Tibial artery (tissue), 4 donors: ENCODE measurements at regions not wholly inside any gene's neighbourhood (a gene's known extent, or its start where the extent isn't known, plus 50 kb on each side); places are given as distances from the start of the nearest gene placed in this dataset.

ENCODE experiments used
- DNase-seq, 2 donors: peaks; one replicate each; pipeline ENCODE4 v3.0.0-alpha.2; 2019
- H3K27ac ChIP-seq, 2 donors: fragments of 200-600 bp; sonication (generic) in 1 of 2; 1 replicate in 1 of 2; 2 replicates in 1 of 2; pipeline ENCODE4 v1.5.1; 2018 to 2019; ENCODE audit warnings: mild to moderate bottlenecking in 1 of 2
- H3K27me3 ChIP-seq, 2 donors: fragments of 200-600 bp; sonication (generic) in 1 of 2; one replicate each; pipeline versions ENCODE4 v1.5.1 to v1.6.0; 2016 to 2019
- H3K36me3 ChIP-seq, 3 donors: fragments of 200-600 bp; sonication (generic) in 2 of 3; one replicate each; pipeline ENCODE4 v1.5.1; 2016 to 2019; ENCODE audit warnings: mild to moderate bottlenecking in 2 of 3
- H3K4me1 ChIP-seq, 4 donors: fragments of 200-600 bp; sonication (generic) in 2 of 4; 1 replicate in 3 of 4; 2 replicates in 1 of 4; pipeline ENCODE4 v1.5.1; 2016 to 2019
- H3K4me3 ChIP-seq, 2 donors: fragments of 200-600 bp; sonication (generic) in 1 of 2; 1 replicate in 1 of 2; 2 replicates in 1 of 2; pipeline ENCODE4 v1.5.1; 2018 to 2019; ENCODE audit warnings: mild to moderate bottlenecking in 2 of 2
- H3K9me3 ChIP-seq, 3 donors: fragments of 200-600 bp; sonication (generic) in 1 of 3; one replicate each; pipeline ENCODE4 v1.5.1; 2016 to 2019
- intact Hi-C: fragments of 100-400 bp; cut with DNase I; formaldehyde crosslinking; loops from one replicate; pipeline ENCODE4 v1.15.0; 2023; ENCODE audit warnings: low total_unique reads
- TF ChIP-seq, protein P1 (sequence below), 2 experiments: fragments of 200-600 bp in 1 of 2; fragments of 450-650 bp in 1 of 2; IDR thresholded peaks; one replicate each; pipeline ENCODE4 v1.5.1; 2017 to 2019; ENCODE audit warnings: antibody characterized with exemption in 2 of 2, mild to moderate bottlenecking in 1 of 2, moderate library complexity in 1 of 2

DNA sequence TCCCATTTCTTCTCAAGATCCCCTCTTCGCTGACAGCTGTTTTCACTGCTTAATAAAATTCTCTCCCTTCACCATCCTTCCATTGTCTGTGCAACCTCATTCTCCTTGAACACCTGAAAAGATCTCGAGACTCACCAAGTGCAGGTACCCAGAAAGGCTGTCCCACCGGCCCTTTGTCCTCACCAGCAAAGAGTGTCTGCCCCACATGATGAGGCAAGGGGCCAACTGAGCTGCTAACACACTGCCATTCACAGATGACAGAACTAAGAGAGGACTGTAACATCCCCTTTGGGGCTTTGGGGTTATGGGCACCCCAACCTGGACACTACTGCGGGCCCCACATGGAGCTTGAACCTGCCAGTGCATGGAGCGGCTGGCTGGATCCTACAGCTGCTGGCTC, 771.4 kb upstream of the MIR17HG start:
- intact Hi-C loops = no loop called here
- peaks cover 0 to 3% (median 0%) of the 10 kb centered on the region in 4 donors for H3K4me1 ChIP-seq
- DNase-seq = no peak
- H3K4me3 ChIP-seq = no peak overlapping the region
- no peaks in the 10 kb centered on the region for H3K27me3 ChIP-seq
- no peak overlapping the region for H3K27ac ChIP-seq
- no peaks in the 10 kb centered on the region for H3K36me3 ChIP-seq
- TF ChIP-seq, protein P1, sequence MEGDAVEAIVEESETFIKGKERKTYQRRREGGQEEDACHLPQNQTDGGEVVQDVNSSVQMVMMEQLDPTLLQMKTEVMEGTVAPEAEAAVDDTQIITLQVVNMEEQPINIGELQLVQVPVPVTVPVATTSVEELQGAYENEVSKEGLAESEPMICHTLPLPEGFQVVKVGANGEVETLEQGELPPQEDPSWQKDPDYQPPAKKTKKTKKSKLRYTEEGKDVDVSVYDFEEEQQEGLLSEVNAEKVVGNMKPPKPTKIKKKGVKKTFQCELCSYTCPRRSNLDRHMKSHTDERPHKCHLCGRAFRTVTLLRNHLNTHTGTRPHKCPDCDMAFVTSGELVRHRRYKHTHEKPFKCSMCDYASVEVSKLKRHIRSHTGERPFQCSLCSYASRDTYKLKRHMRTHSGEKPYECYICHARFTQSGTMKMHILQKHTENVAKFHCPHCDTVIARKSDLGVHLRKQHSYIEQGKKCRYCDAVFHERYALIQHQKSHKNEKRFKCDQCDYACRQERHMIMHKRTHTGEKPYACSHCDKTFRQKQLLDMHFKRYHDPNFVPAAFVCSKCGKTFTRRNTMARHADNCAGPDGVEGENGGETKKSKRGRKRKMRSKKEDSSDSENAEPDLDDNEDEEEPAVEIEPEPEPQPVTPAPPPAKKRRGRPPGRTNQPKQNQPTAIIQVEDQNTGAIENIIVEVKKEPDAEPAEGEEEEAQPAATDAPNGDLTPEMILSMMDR (IDR thresholded peaks at IDR 0.05) = no peak
- H3K9me3 ChIP-seq = no peaks in the 10 kb centered on the region

DNA sequence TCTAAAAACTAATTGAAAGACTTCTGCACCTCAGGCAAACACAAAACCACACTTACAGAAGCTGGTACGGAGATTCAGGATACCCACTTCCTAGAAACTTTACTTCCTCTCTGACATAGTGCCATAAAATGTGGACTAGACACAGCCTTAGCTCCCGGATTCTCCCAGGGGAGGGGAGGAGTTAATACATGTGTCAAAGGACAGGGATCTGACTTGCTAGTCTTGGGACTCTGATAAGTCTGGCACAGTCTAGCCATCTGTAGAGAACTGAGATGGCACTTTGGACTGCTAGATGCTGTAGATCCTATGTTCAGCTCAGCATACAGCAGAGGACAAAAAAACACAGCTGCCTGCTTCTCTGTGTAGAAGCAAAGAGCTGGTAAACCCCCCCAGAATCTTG, 769.8 kb upstream of the MIR17HG start:
- H3K9me3 ChIP-seq = no peaks in the 10 kb centered on the region
- peaks cover 0 to 3% (median 0%) of the 10 kb centered on the region in 4 donors for H3K4me1 ChIP-seq
- no peaks in the 10 kb centered on the region for H3K36me3 ChIP-seq
- intact Hi-C loops = no loop called here
- no peak for DNase-seq
- no peak overlapping the region for H3K4me3 ChIP-seq
- H3K27ac ChIP-seq = no peak overlapping the region
- H3K27me3 ChIP-seq = no peaks in the 10 kb centered on the region
- TF ChIP-seq, protein P1 (IDR thresholded peaks at IDR 0.05) = no peak

DNA sequence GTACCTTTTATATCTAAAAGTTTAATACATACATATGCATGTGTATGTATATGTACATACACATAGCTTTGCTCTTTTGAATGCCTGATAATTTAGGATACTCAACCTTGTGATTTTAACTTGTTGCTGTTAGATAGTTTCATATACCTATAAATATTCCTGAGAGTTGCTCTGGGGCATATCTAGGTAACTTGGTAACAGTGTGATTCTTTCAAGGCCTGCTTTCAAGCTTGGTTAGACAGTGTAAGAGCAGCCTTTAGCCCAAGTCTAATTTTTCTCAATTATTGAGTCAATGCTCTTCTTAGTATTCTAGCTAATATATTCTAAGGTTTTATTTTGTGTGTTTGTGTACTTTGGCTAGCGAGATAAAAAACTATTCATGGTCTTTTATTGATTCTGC, 762.1 kb upstream of the MIR17HG start:
- no peaks in the 10 kb centered on the region for H3K27me3 ChIP-seq
- intact Hi-C loops = no loop called here
- H3K36me3 ChIP-seq = no peaks in the 10 kb centered on the region
- TF ChIP-seq, protein P1 (IDR thresholded peaks at IDR 0.05) = no peak
- DNase-seq = no peak
- no peak overlapping the region for H3K27ac ChIP-seq
- H3K9me3 ChIP-seq = peaks cover 0 to 4% (median 0%) of the 10 kb centered on the region in 3 donors
- no peaks in the 10 kb centered on the region for H3K4me1 ChIP-seq
- H3K4me3 ChIP-seq = no peak overlapping the region

DNA sequence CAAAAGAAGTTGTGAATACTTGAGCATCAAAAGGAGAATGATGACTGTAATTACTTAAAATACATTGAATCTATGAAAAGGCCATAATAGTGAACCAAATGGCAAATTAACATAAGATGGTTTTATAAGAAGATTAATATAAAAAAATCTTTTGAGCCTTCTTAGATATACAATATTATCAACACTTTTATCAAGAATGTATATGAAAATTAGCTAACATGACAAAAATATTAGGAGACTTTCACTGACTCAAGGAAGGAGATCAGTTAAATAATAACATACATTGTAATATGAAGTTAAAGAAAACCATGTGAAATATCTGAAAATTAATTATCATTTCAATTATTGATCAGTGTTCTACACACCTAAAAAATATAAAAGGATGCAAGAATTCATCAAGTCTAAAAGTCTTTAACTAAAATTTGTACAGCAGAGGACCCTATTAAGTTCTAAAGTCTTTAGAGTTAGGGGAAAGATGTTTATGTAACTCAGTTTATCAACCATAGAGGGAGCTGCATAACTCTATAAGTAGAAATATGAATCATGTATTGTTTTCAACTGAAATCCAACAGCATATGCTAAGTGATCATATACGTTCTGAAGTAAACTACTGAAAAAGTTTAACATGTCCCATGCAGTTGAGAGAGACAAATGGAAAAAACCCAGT, 756.1 kb upstream of the MIR17HG start:
- Histone ChIP-seq H3K4me3 (no peak overlapping the region), H3K4me1 (no peaks in the 10 kb centered on the region), H3K36me3 (no peaks in the 10 kb centered on the region), H3K9me3 (peaks cover 0 to 7% (median 0%) of the 10 kb centered on the region in 3 donors), H3K27me3 (no peaks in the 10 kb centered on the region), H3K27ac (no peak overlapping the region)
- TF ChIP-seq, protein P1 (IDR thresholded peaks at IDR 0.05) = no peak
- intact Hi-C loops = no loop called here
- DNase-seq = no peak

DNA sequence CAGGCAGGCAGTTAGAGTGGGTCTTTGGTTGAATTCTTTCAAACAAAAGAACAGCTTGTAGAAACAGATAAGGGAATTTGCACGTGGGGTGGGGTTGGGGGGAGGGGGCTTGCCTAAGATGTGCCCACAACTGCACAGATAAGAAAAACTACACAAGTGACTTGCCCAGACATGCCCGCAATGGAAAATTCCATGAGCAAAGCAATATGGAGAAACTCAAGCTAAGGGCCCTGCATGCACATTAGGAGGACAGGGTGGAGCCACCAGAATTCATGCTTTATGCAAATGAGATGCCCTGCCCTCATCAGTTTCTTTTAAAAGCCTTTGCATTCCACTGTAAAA, 755.6 kb upstream of the MIR17HG start:
- DNase-seq = no peak
- Histone ChIP-seq H3K4me1 (no peaks in the 10 kb centered on the region), H3K36me3 (no peaks in the 10 kb centered on the region), H3K4me3 (no peak overlapping the region), H3K27ac (no peak overlapping the region), H3K9me3 (peaks cover 0 to 7% (median 0%) of the 10 kb centered on the region in 3 donors), H3K27me3 (no peaks in the 10 kb centered on the region)
- intact Hi-C loops = no loop called here
- TF ChIP-seq, protein P1 (IDR thresholded peaks at IDR 0.05) = no peak

DNA sequence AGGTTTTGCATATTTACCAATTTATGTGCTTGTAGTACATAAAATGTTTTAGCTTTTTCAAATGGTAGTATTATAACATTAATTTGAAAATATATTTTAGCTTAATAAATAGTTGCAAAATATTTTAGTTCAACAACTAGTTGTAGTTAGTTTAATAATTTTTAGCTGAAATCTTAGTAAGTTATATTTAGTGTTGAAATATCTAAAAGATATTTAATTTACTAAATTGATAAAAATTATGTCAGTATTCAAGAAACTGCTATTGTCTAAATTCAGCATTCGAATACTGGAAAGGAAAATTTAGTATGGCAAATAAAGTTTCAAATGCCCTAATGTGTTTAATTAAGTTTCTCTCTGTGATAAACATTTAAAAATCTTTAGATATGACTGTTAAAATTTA, 754.5 kb upstream of the MIR17HG start:
- DNase-seq = no peak

More for the DNA sequence above, 754.5 kb upstream of the MIR17HG start:
- Histone ChIP-seq H3K27me3 (no peaks in the 10 kb centered on the region), H3K4me1 (no peaks in the 10 kb centered on the region), H3K36me3 (no peaks in the 10 kb centered on the region), H3K9me3 (peaks cover 0 to 7% (median 0%) of the 10 kb centered on the region in 3 donors), H3K27ac (no peak overlapping the region), H3K4me3 (no peak overlapping the region)
- intact Hi-C loops = no loop called here
- TF ChIP-seq, protein P1 (IDR thresholded peaks at IDR 0.05) = no peak
